GM23338 (cell line): ENCODE measurements at regions not wholly inside any gene's neighbourhood (a gene's known extent, or its start where the extent isn't known, plus 50 kb on each side); places are given as distances from the start of the nearest gene placed in this dataset.
A peak's percentile ranks its signal among the peaks of the same experiment; 100 is the strongest.

Source experiments
- ATAC-seq: fragments of 200-7000 bp; cut with Tn5 transposase; 3 replicates; pipeline ENCODE4 v1.9.1; 2020
- DNase-seq: peaks from one replicate; pipeline ENCODE4 v3.0.0-alpha.2; 2015; ENCODE audit warnings: low spot score
- H2AFZ ChIP-seq: fragments of 200-600 bp; sonication (generic); 2 replicates; pipeline ENCODE4 v1.8.0; 2016; ENCODE audit warnings: antibody characterized with exemption, mild to moderate bottlenecking, moderate library complexity
- H3F3A ChIP-seq: fragments of 200-600 bp; sonication (generic); replicated peaks from 2 replicates; pipeline ENCODE4 v1.8.0; 2017; ENCODE audit warnings: antibody characterized with exemption, mixed run types, low read depth
- H3K27ac ChIP-seq: fragments of 200-600 bp; sonication (generic); 2 replicates; pipeline ENCODE4 v1.6.1; 2016; ENCODE audit warnings: low read depth
- H3K27me3 ChIP-seq: fragments of 200-600 bp; sonication (generic); 2 replicates; pipeline ENCODE4 v1.8.0; 2016; ENCODE audit warnings: mild to moderate bottlenecking, mixed run types, moderate library complexity; ENCODE audit not compliant: insufficient read depth
- H3K36me3 ChIP-seq: fragments of 200-600 bp; sonication (generic); 2 replicates; pipeline ENCODE4 v1.8.0; 2016; ENCODE audit warnings: mild to moderate bottlenecking; ENCODE audit not compliant: insufficient read depth
- H3K4me1 ChIP-seq: fragments of 200-600 bp; sonication (generic); 2 replicates; pipeline ENCODE4 v1.8.0; 2016; ENCODE audit warnings: mild to moderate bottlenecking, moderate library complexity; ENCODE audit not compliant: insufficient read depth
- H3K4me2 ChIP-seq: fragments of 200-600 bp; sonication (generic); 2 replicates; pipeline ENCODE4 v1.7.1; 2017; ENCODE audit warnings: mixed run types
- H3K4me3 ChIP-seq: fragments of 200-600 bp; sonication (generic); 2 replicates; pipeline ENCODE4 v1.6.1; 2016; ENCODE audit warnings: mixed run types
- H3K79me2 ChIP-seq: fragments of 200-600 bp; sonication (generic); replicated peaks from 2 replicates; pipeline ENCODE4 v1.8.0; 2017; ENCODE audit warnings: mild to moderate bottlenecking; ENCODE audit not compliant: insufficient read depth
- H3K9me2 ChIP-seq: fragments of 200-600 bp; sonication (generic); 2 replicates; pipeline ENCODE4 v1.8.0; 2017; ENCODE audit not compliant: insufficient read depth
- H4K20me1 ChIP-seq: fragments of 200-600 bp; sonication (generic); replicated peaks from 2 replicates; pipeline ENCODE4 v1.8.0; 2017; ENCODE audit warnings: mild to moderate bottlenecking; ENCODE audit not compliant: insufficient read depth
- H3K27ac Mint-ChIP-seq: 2 replicates; pipeline ENCODE4 v1.8.0; 2020; ENCODE audit warnings: inconsistent platforms, mild to moderate bottlenecking, moderate library complexity, mixed read lengths
- H3K27me3 Mint-ChIP-seq: 3 replicates; pipeline ENCODE4 v1.8.0; 2022; ENCODE audit warnings: low read depth, mild to moderate bottlenecking, moderate library complexity, mixed read lengths, inconsistent platforms; ENCODE audit not compliant: insufficient read depth, poor library complexity
- H3K36me3 Mint-ChIP-seq: 3 replicates; pipeline ENCODE4 v1.8.0; 2021; ENCODE audit warnings: low read depth, mild to moderate bottlenecking, inconsistent platforms, moderate library complexity, mixed read lengths
- H3K4me1 Mint-ChIP-seq: 3 replicates; pipeline ENCODE4 v1.8.0; 2020; ENCODE audit warnings: mild to moderate bottlenecking, inconsistent platforms, mixed read lengths
- H3K4me3 Mint-ChIP-seq: 3 replicates; pipeline ENCODE4 v1.8.0; 2021; ENCODE audit warnings: moderate library complexity, mild to moderate bottlenecking, inconsistent platforms, mixed read lengths
- H3K9me3 Mint-ChIP-seq: 3 replicates; pipeline ENCODE4 v1.8.0; 2020; ENCODE audit warnings: moderate library complexity, mild to moderate bottlenecking, inconsistent platforms, mixed read lengths
- EZH2phosphoT487 ChIP-seq: fragments of 200-600 bp; sonication (generic); IDR thresholded peaks from one replicate; pipeline ENCODE4 v1.8.1; 2018; ENCODE audit warnings: antibody characterized with exemption; ENCODE audit not compliant: unreplicated experiment
- JUNB ChIP-seq: IDR thresholded peaks from one replicate; pipeline ENCODE4 v1.6.1; 2016; ENCODE audit warnings: antibody characterized with exemption; ENCODE audit not compliant: unreplicated experiment
- REST ChIP-seq: IDR thresholded peaks from one replicate; pipeline ENCODE4 v1.6.1; 2018; ENCODE audit warnings: antibody characterized with exemption; ENCODE audit not compliant: unreplicated experiment
- STAT1 ChIP-seq: IDR thresholded peaks from one replicate; pipeline ENCODE4 v1.6.1; 2016; ENCODE audit warnings: antibody characterized with exemption; ENCODE audit not compliant: unreplicated experiment
- ZNF114 ChIP-seq: fragments of 250-450 bp; sonication (Bioruptor Pico); IDR thresholded peaks from 2 replicates; pipeline ENCODE4 v1.5.0; 2020; ENCODE audit warnings: mild to moderate bottlenecking, moderate library complexity
- ZNF331 ChIP-seq: fragments of 250-450 bp; sonication (Bioruptor Pico); IDR thresholded peaks from 2 replicates; pipeline ENCODE4 v1.5.0; 2020; ENCODE audit warnings: low read depth, mild to moderate bottlenecking, moderate library complexity
- TF ChIP-seq, protein P1 (sequence below), 2 experiments: fragments of 200-600 bp in 1 of 2; sonication (generic) in 1 of 2; conservative IDR thresholded peaks; 2 replicates each; pipeline versions ENCODE4 v1.5.1 to v1.6.1; 2016 to 2017; ENCODE audit warnings: antibody characterized with exemption in 2 of 2, low read depth in 2 of 2, mild to moderate bottlenecking in 2 of 2, moderate library complexity in 1 of 2
- TF ChIP-seq, protein P2 (sequence below): IDR thresholded peaks from 2 replicates; pipeline ENCODE4 v1.6.1; 2016; ENCODE audit warnings: antibody characterized with exemption

GRCh38 chr18:66046032-66046602 lies 295.3 kb downstream of the CDH7 start:
- Mint-ChIP-seq H3K4me3 (no peak overlapping the region), H3K9me3 (no peaks in the 10 kb centered on the region), H3K4me1 (peaks cover 2% of the 10 kb centered on the region; the same call in 1 of the 3 replicates), H3K27ac (0 out of 2 replicates have a peak overlapping the region, but pooled peaks have one; percentile 29), H3K36me3 (no peaks in the 10 kb centered on the region), H3K27me3 (peaks cover 2% of the 10 kb centered on the region)
- no peak overlapping the region for H3K27ac ChIP-seq
- H3K27me3 ChIP-seq = no peaks in the 10 kb centered on the region
- H2AFZ ChIP-seq = peak overlapping the region; percentile 39; the same call in 1 of the 2 replicates
- no peaks in the 10 kb centered on the region for H3K9me2 ChIP-seq
- no peaks in the 10 kb centered on the region for H3F3A ChIP-seq
- H3K4me1 ChIP-seq = no peaks in the 10 kb centered on the region; the same call in 1 of the 2 replicates
- H3K4me3 ChIP-seq = no peak overlapping the region
- H3K79me2 ChIP-seq = no peaks in the 10 kb centered on the region
- DNase-seq = peak; percentile 15
- no peaks in the 10 kb centered on the region for H4K20me1 ChIP-seq
- TF ChIP-seq, protein P1, sequence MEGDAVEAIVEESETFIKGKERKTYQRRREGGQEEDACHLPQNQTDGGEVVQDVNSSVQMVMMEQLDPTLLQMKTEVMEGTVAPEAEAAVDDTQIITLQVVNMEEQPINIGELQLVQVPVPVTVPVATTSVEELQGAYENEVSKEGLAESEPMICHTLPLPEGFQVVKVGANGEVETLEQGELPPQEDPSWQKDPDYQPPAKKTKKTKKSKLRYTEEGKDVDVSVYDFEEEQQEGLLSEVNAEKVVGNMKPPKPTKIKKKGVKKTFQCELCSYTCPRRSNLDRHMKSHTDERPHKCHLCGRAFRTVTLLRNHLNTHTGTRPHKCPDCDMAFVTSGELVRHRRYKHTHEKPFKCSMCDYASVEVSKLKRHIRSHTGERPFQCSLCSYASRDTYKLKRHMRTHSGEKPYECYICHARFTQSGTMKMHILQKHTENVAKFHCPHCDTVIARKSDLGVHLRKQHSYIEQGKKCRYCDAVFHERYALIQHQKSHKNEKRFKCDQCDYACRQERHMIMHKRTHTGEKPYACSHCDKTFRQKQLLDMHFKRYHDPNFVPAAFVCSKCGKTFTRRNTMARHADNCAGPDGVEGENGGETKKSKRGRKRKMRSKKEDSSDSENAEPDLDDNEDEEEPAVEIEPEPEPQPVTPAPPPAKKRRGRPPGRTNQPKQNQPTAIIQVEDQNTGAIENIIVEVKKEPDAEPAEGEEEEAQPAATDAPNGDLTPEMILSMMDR (conservative IDR thresholded peaks at IDR 0.05; ENCODE audit: low read depth in 2 of 2) = peak in 1 of 2 experiments; percentile 47; a peak in 3 of 4 replicates
- TF ChIP-seq, protein P2, sequence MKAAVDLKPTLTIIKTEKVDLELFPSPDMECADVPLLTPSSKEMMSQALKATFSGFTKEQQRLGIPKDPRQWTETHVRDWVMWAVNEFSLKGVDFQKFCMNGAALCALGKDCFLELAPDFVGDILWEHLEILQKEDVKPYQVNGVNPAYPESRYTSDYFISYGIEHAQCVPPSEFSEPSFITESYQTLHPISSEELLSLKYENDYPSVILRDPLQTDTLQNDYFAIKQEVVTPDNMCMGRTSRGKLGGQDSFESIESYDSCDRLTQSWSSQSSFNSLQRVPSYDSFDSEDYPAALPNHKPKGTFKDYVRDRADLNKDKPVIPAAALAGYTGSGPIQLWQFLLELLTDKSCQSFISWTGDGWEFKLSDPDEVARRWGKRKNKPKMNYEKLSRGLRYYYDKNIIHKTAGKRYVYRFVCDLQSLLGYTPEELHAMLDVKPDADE = no peak
- no peaks in the 10 kb centered on the region for H3K36me3 ChIP-seq
- ATAC-seq = no peak; the same call in 2 of the 3 replicates
- no peak overlapping the region for H3K4me2 ChIP-seq

DNA sequence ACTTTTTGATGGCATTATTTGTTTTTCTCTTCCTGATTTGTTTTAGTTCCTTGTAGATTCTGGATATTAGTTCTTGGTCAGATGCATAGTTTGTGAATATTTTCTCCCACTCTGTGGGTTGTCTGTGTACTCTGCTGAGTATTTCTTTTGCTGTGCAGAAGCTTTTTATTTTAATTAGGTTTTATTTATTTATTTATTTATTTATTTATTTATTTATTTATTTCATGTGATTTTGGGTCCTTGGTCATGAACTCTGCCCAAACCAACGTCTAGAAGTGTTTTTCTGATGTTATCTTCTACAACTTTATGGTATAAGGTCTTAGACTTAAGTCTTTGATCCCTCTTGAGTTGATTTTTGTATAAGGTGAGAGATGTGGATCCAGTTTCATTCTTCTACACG lies 292.2 kb downstream of the CDH7 start:
- no peaks in the 10 kb centered on the region for H3K79me2 ChIP-seq
- H4K20me1 ChIP-seq = no peaks in the 10 kb centered on the region
- Mint-ChIP-seq H3K36me3 (peaks cover 7% of the 10 kb centered on the region; the same call in 2 of the 3 replicates), H3K27ac (no peak overlapping the region), H3K27me3 (peaks cover 2% of the 10 kb centered on the region), H3K4me1 (peaks cover 2% of the 10 kb centered on the region; the same call in 1 of the 3 replicates), H3K4me3 (no peak overlapping the region), H3K9me3 (peaks cover 8% of the 10 kb centered on the region; the same call in 2 of the 3 replicates)
- H3F3A ChIP-seq = no peaks in the 10 kb centered on the region
- no peak overlapping the region for H2AFZ ChIP-seq
- no peak overlapping the region for H3K27ac ChIP-seq
- no peak overlapping the region for H3K4me3 ChIP-seq
- DNase-seq = no peak
- H3K4me2 ChIP-seq = no peak overlapping the region
- no peaks in the 10 kb centered on the region for H3K9me2 ChIP-seq
- no peak for ATAC-seq
- H3K27me3 ChIP-seq = no peaks in the 10 kb centered on the region
- H3K36me3 ChIP-seq = peaks cover 4% of the 10 kb centered on the region; the same call in 1 of the 2 replicates
- no peaks in the 10 kb centered on the region; the same call in 1 of the 2 replicates for H3K4me1 ChIP-seq
- TF ChIP-seq ZNF331 (CRISPR knock-in tag) (no peak), JUNB (no peak), REST (no peak), STAT1 (no peak), EZH2phosphoT487 (no peak), ZNF114 (no peak)
- TF ChIP-seq, protein P1 (conservative IDR thresholded peaks at IDR 0.05; ENCODE audit: low read depth in 2 of 2) = no peak
- TF ChIP-seq, protein P2 = no peak
